GM12891 (cell line): ENCODE measurements at regions not wholly inside any gene's neighbourhood (a gene's known extent, or its start where the extent isn't known, plus 50 kb on each side); places are given as distances from the start of the nearest gene placed in this dataset.

Experiments
- POLR2A ChIP-seq: IDR thresholded peaks from 2 replicates; pipeline ENCODE4 v1.6.1; 2011; ENCODE audit warnings: low read depth, low read length, control low read depth
- POLR2AphosphoS5 ChIP-seq: IDR thresholded peaks from 2 replicates; pipeline ENCODE4 v1.6.1; 2011; ENCODE audit warnings: low read depth, low read length, control low read depth
- TAF1 ChIP-seq: IDR thresholded peaks from 2 replicates; pipeline ENCODE4 v1.6.1; 2011; ENCODE audit warnings: low read depth, low read length, control low read depth

GRCh38 chr12:73262788-73263381, 990.7 kb downstream of the TRHDE start:
- no peak for TF ChIP-seq POLR2AphosphoS5
- TF ChIP-seq POLR2A: no peak
- TF ChIP-seq TAF1: no peak
